ENCODE measurements at regions not wholly inside any gene's neighbourhood (a gene's known extent, or its start where the extent isn't known, plus 50 kb on each side); places are given as distances from the start of the nearest gene placed in this dataset.
"Not testable (repeated sequence)": the region's sequence is repeated elsewhere in the genome, so short reads cannot be mapped to it uniquely, and the experiment has no call there.

GRCh38 chr17:63189082-63189481 lies 223.0 kb downstream of the TANC2 start:
- DNase-seq, result no peak

GRCh38 chr17:63189930-63190329 lies 223.9 kb downstream of the TANC2 start:
- DNase-seq, result no peak

GRCh38 chr17:63190821-63191370 lies 224.9 kb downstream of the TANC2 start:
- DNase-seq, result no peak

GRCh38 chr17:63191610-63192009 lies 225.6 kb downstream of the TANC2 start:
- DNase-seq, result no peak

GRCh38 chr17:63193827-63194226 lies 227.8 kb downstream of the TANC2 start:
- no peak for DNase-seq

- DNase-seq, result no peak
Observed at GRCh38 chr17:63196772-63197335, 230.8 kb downstream of the TANC2 start.

- DNase-seq, result no peak
Observed at GRCh38 chr17:63203652-63204051, 237.6 kb downstream of the TANC2 start.

GRCh38 chr17:63221939-63222338 lies 224.2 kb downstream of the CYB561 start:
- DNase-seq, result no peak

- no peak for DNase-seq
Observed at GRCh38 chr17:63222655-63223054, 223.5 kb downstream of the CYB561 start.

- DNase-seq, result no peak
Observed at GRCh38 chr17:63223212-63223911, 222.7 kb downstream of the CYB561 start.

- DNase-seq, result no peak
Observed at GRCh38 chr17:63224644-63225043, 221.5 kb downstream of the CYB561 start.

- not testable (repeated sequence) for DNase-seq
Observed at GRCh38 chr17:63226720-63227119, 219.4 kb downstream of the CYB561 start.

- DNase-seq, result not testable (repeated sequence)
Observed at GRCh38 chr17:63231015-63231620, 215.0 kb downstream of the CYB561 start.

- no peak for DNase-seq
Observed at GRCh38 chr17:63232565-63233310, 213.4 kb downstream of the CYB561 start.

- DNase-seq, result no peak
Observed at GRCh38 chr17:63240106-63240505, 206.0 kb downstream of the CYB561 start.

- DNase-seq, result no peak
Observed at GRCh38 chr17:63246344-63246743, 199.8 kb downstream of the CYB561 start.

- DNase-seq, result no peak
Observed at GRCh38 chr17:63247706-63248105, 198.4 kb downstream of the CYB561 start.

GRCh38 chr17:63249256-63250004 lies 196.7 kb downstream of the CYB561 start:
- DNase-seq, result peak; percentile 87

- no peak for DNase-seq
Observed at GRCh38 chr17:63250830-63251229, 195.3 kb downstream of the CYB561 start.

GRCh38 chr17:63258785-63259184 lies 187.3 kb downstream of the CYB561 start:
- peak; percentile 90 for DNase-seq

- DNase-seq, result no peak
Observed at GRCh38 chr17:63262751-63263476, 183.2 kb downstream of the CYB561 start.

GRCh38 chr17:63265526-63265925 lies 180.6 kb downstream of the CYB561 start:
- no peak for DNase-seq

All from NCI-H2029 treated with DMSO at 0.1 percent for 48 hours (cell line).